ENCODE measurements at regions not wholly inside any gene's neighbourhood (a gene's known extent, or its start where the extent isn't known, plus 50 kb on each side); places are given as distances from the start of the nearest gene placed in this dataset.

GRCh38 chr12:58357511-58357910, 416.1 kb downstream of the ATP23 start:
- Histone ChIP-seq H3K9ac (ENCODE audit: low read length) (no peak overlapping the region), H3K4me3 (ENCODE audit: low read depth in 1 of 2, low read length in 2 of 2) (no peak overlapping the region), H3K9me3 (ENCODE audit: low read length) (no peaks in the 10 kb centered on the region), H3K27ac (ENCODE audit: low read depth, low read length) (no peak overlapping the region), H3K4me1 (ENCODE audit: insufficient read depth, low read length) (no peaks in the 10 kb centered on the region), H3K27me3 (ENCODE audit: control insufficient read depth in 1 of 2, insufficient read depth in 2 of 2, low read length in 2 of 2) (no peaks in the 10 kb centered on the region), H3K36me3 (ENCODE audit: insufficient read depth, low read length) (no peaks in the 10 kb centered on the region)

- no peaks in the 10 kb centered on the region for H3K27me3 ChIP-seq (ENCODE audit: control insufficient read depth in 1 of 2, insufficient read depth in 2 of 2, low read length in 2 of 2)
- H3K4me1 ChIP-seq (ENCODE audit: insufficient read depth, low read length): no peaks in the 10 kb centered on the region
- no peaks in the 10 kb centered on the region for H3K9me3 ChIP-seq (ENCODE audit: low read length)
- no peak overlapping the region for H3K4me3 ChIP-seq (ENCODE audit: low read depth in 1 of 2, low read length in 2 of 2)
- H3K9ac ChIP-seq (ENCODE audit: low read length): no peak overlapping the region
- no peak overlapping the region for H3K27ac ChIP-seq (ENCODE audit: low read depth, low read length)
- no peaks in the 10 kb centered on the region for H3K36me3 ChIP-seq (ENCODE audit: insufficient read depth, low read length)
Measured at GRCh38 chr12:58358369-58358768, 417.0 kb downstream of the ATP23 start.

- Histone ChIP-seq H3K9ac (ENCODE audit: low read length) (no peak overlapping the region), H3K36me3 (ENCODE audit: insufficient read depth, low read length) (no peaks in the 10 kb centered on the region), H3K9me3 (ENCODE audit: low read length) (no peaks in the 10 kb centered on the region), H3K4me1 (ENCODE audit: insufficient read depth, low read length) (no peaks in the 10 kb centered on the region), H3K27me3 (ENCODE audit: control insufficient read depth in 1 of 2, insufficient read depth in 2 of 2, low read length in 2 of 2) (no peaks in the 10 kb centered on the region), H3K27ac (ENCODE audit: low read depth, low read length) (no peak overlapping the region), H3K4me3 (ENCODE audit: low read depth in 1 of 2, low read length in 2 of 2) (no peak overlapping the region)
Measured at GRCh38 chr12:58359084-58359483, 417.7 kb downstream of the ATP23 start.

- H3K36me3 ChIP-seq (ENCODE audit: insufficient read depth, low read length): no peaks in the 10 kb centered on the region
- no peaks in the 10 kb centered on the region for H3K27me3 ChIP-seq (ENCODE audit: control insufficient read depth in 1 of 2, insufficient read depth in 2 of 2, low read length in 2 of 2)
- no peak overlapping the region for H3K9ac ChIP-seq (ENCODE audit: low read length)
- no peak overlapping the region for H3K4me3 ChIP-seq (ENCODE audit: low read depth in 1 of 2, low read length in 2 of 2)
- no peaks in the 10 kb centered on the region for H3K4me1 ChIP-seq (ENCODE audit: insufficient read depth, low read length)
- no peaks in the 10 kb centered on the region for H3K9me3 ChIP-seq (ENCODE audit: low read length)
- no peak overlapping the region for H3K27ac ChIP-seq (ENCODE audit: low read depth, low read length)
Measured at GRCh38 chr12:58361056-58361455, 419.7 kb downstream of the ATP23 start.

GRCh38 chr12:58363971-58364370, 422.6 kb downstream of the ATP23 start:
- H3K4me3 ChIP-seq (ENCODE audit: low read depth in 1 of 2, low read length in 2 of 2): no peak overlapping the region
- no peak overlapping the region for H3K27ac ChIP-seq (ENCODE audit: low read depth, low read length)
- no peaks in the 10 kb centered on the region for H3K36me3 ChIP-seq (ENCODE audit: insufficient read depth, low read length)
- no peaks in the 10 kb centered on the region for H3K4me1 ChIP-seq (ENCODE audit: insufficient read depth, low read length)
- no peak overlapping the region for H3K9ac ChIP-seq (ENCODE audit: low read length)
- no peaks in the 10 kb centered on the region for H3K9me3 ChIP-seq (ENCODE audit: low read length)
- no peaks in the 10 kb centered on the region for H3K27me3 ChIP-seq (ENCODE audit: control insufficient read depth in 1 of 2, insufficient read depth in 2 of 2, low read length in 2 of 2)

- no peaks in the 10 kb centered on the region for H3K36me3 ChIP-seq (ENCODE audit: insufficient read depth, low read length)
- H3K9ac ChIP-seq (ENCODE audit: low read length): no peak overlapping the region
- H3K4me3 ChIP-seq (ENCODE audit: low read depth in 1 of 2, low read length in 2 of 2): no peak overlapping the region
- H3K27ac ChIP-seq (ENCODE audit: low read depth, low read length): no peak overlapping the region
- no peaks in the 10 kb centered on the region for H3K4me1 ChIP-seq (ENCODE audit: insufficient read depth, low read length)
- H3K9me3 ChIP-seq (ENCODE audit: low read length): no peaks in the 10 kb centered on the region
- H3K27me3 ChIP-seq (ENCODE audit: control insufficient read depth in 1 of 2, insufficient read depth in 2 of 2, low read length in 2 of 2): no peaks in the 10 kb centered on the region
Measured at GRCh38 chr12:58364389-58365086, 423.2 kb downstream of the ATP23 start.

- H3K9me3 ChIP-seq (ENCODE audit: low read length): no peaks in the 10 kb centered on the region
- no peaks in the 10 kb centered on the region for H3K27me3 ChIP-seq (ENCODE audit: control insufficient read depth in 1 of 2, insufficient read depth in 2 of 2, low read length in 2 of 2)
- no peak overlapping the region for H3K27ac ChIP-seq (ENCODE audit: low read depth, low read length)
- no peaks in the 10 kb centered on the region for H3K36me3 ChIP-seq (ENCODE audit: insufficient read depth, low read length)
- no peak overlapping the region for H3K9ac ChIP-seq (ENCODE audit: low read length)
- H3K4me3 ChIP-seq (ENCODE audit: low read depth in 1 of 2, low read length in 2 of 2): no peak overlapping the region
- no peaks in the 10 kb centered on the region for H3K4me1 ChIP-seq (ENCODE audit: insufficient read depth, low read length)
Measured at GRCh38 chr12:58365087-58365390, 423.7 kb downstream of the ATP23 start.

- Histone ChIP-seq H3K9me3 (ENCODE audit: low read length) (no peaks in the 10 kb centered on the region), H3K36me3 (ENCODE audit: insufficient read depth, low read length) (no peaks in the 10 kb centered on the region), H3K4me3 (ENCODE audit: low read depth in 1 of 2, low read length in 2 of 2) (no peak overlapping the region), H3K4me1 (ENCODE audit: insufficient read depth, low read length) (no peaks in the 10 kb centered on the region), H3K27me3 (ENCODE audit: control insufficient read depth in 1 of 2, insufficient read depth in 2 of 2, low read length in 2 of 2) (no peaks in the 10 kb centered on the region), H3K9ac (ENCODE audit: low read length) (no peak overlapping the region), H3K27ac (ENCODE audit: low read depth, low read length) (no peak overlapping the region)
Measured at GRCh38 chr12:58367041-58367440, 425.7 kb downstream of the ATP23 start.

- no peaks in the 10 kb centered on the region for H3K27me3 ChIP-seq (ENCODE audit: control insufficient read depth in 1 of 2, insufficient read depth in 2 of 2, low read length in 2 of 2)
- no peak overlapping the region for H3K4me3 ChIP-seq (ENCODE audit: low read depth in 1 of 2, low read length in 2 of 2)
- no peak overlapping the region for H3K9ac ChIP-seq (ENCODE audit: low read length)
- H3K4me1 ChIP-seq (ENCODE audit: insufficient read depth, low read length): no peaks in the 10 kb centered on the region
- no peak overlapping the region for H3K27ac ChIP-seq (ENCODE audit: low read depth, low read length)
- H3K9me3 ChIP-seq (ENCODE audit: low read length): no peaks in the 10 kb centered on the region
- no peaks in the 10 kb centered on the region for H3K36me3 ChIP-seq (ENCODE audit: insufficient read depth, low read length)
Measured at GRCh38 chr12:58368001-58368400, 426.6 kb downstream of the ATP23 start.

- H3K27ac ChIP-seq (ENCODE audit: low read depth, low read length): no peak overlapping the region
- no peaks in the 10 kb centered on the region for H3K9me3 ChIP-seq (ENCODE audit: low read length)
- no peaks in the 10 kb centered on the region for H3K27me3 ChIP-seq (ENCODE audit: control insufficient read depth in 1 of 2, insufficient read depth in 2 of 2, low read length in 2 of 2)
- no peaks in the 10 kb centered on the region for H3K4me1 ChIP-seq (ENCODE audit: insufficient read depth, low read length)
- no peaks in the 10 kb centered on the region for H3K36me3 ChIP-seq (ENCODE audit: insufficient read depth, low read length)
- H3K4me3 ChIP-seq (ENCODE audit: low read depth in 1 of 2, low read length in 2 of 2): no peak overlapping the region
- no peak overlapping the region for H3K9ac ChIP-seq (ENCODE audit: low read length)
Measured at GRCh38 chr12:58369576-58369975, 428.2 kb downstream of the ATP23 start.

GRCh38 chr12:58372298-58372697, 430.9 kb downstream of the ATP23 start:
- no peak overlapping the region for H3K27ac ChIP-seq (ENCODE audit: low read depth, low read length)
- no peaks in the 10 kb centered on the region for H3K36me3 ChIP-seq (ENCODE audit: insufficient read depth, low read length)
- no peaks in the 10 kb centered on the region for H3K27me3 ChIP-seq (ENCODE audit: control insufficient read depth in 1 of 2, insufficient read depth in 2 of 2, low read length in 2 of 2)
- no peak overlapping the region for H3K9ac ChIP-seq (ENCODE audit: low read length)
- H3K4me1 ChIP-seq (ENCODE audit: insufficient read depth, low read length): no peaks in the 10 kb centered on the region
- no peaks in the 10 kb centered on the region for H3K9me3 ChIP-seq (ENCODE audit: low read length)
- H3K4me3 ChIP-seq (ENCODE audit: low read depth in 1 of 2, low read length in 2 of 2): no peak overlapping the region

- H3K4me3 ChIP-seq (ENCODE audit: low read depth in 1 of 2, low read length in 2 of 2): no peak overlapping the region
- H3K36me3 ChIP-seq (ENCODE audit: insufficient read depth, low read length): no peaks in the 10 kb centered on the region
- H3K9me3 ChIP-seq (ENCODE audit: low read length): no peaks in the 10 kb centered on the region
- no peak overlapping the region for H3K27ac ChIP-seq (ENCODE audit: low read depth, low read length)
- H3K9ac ChIP-seq (ENCODE audit: low read length): no peak overlapping the region
- H3K4me1 ChIP-seq (ENCODE audit: insufficient read depth, low read length): no peaks in the 10 kb centered on the region
- no peaks in the 10 kb centered on the region for H3K27me3 ChIP-seq (ENCODE audit: control insufficient read depth in 1 of 2, insufficient read depth in 2 of 2, low read length in 2 of 2)
Measured at GRCh38 chr12:58378028-58378427, 436.7 kb downstream of the ATP23 start.
